Activated CD8-positive, alpha-beta T cell treated with anti-CD3 and anti-CD28 coated beads for 36 hours (primary cell): ENCODE measurements at regions not wholly inside any gene's neighbourhood (a gene's known extent, or its start where the extent isn't known, plus 50 kb on each side); places are given as distances from the start of the nearest gene placed in this dataset.

Experiments
- ATAC-seq: fragments of 200-7000 bp; cut with Tn5 transposase; one replicate; pipeline ENCODE4 v1.10.0; 2021; ENCODE audit warnings: mild to moderate bottlenecking, moderate library complexity
- CTCF ChIA-PET: fragments of 350-600 bp; sonication (Branson Sonifier 250); formaldehyde crosslinking; loops from one replicate; lab custom pipeline; 2021; ENCODE audit warnings: antibody characterized with exemption; lab: Charles Lee
- POLR2A ChIA-PET: fragments of 350-600 bp; sonication (Branson Sonifier 250); formaldehyde crosslinking; loops from one replicate; lab custom pipeline; 2021; ENCODE audit warnings: antibody characterized with exemption; lab: Charles Lee
- DNase-seq: peaks from one replicate; pipeline ENCODE4 v3.0.0-alpha.2; 2020
- H3K27ac Mint-ChIP-seq: one replicate; pipeline ENCODE4 v1.8.0; 2021; ENCODE audit warnings: mild to moderate bottlenecking, mixed read lengths
- H3K27me3 Mint-ChIP-seq: one replicate; pipeline ENCODE4 v1.8.0; 2021; ENCODE audit warnings: mixed read lengths
- H3K36me3 Mint-ChIP-seq: one replicate; pipeline ENCODE4 v1.8.0; 2021; ENCODE audit warnings: low read depth, mixed read lengths
- H3K4me1 Mint-ChIP-seq: one replicate; pipeline ENCODE4 v1.8.0; 2021; ENCODE audit warnings: low read depth, mixed read lengths
- H3K4me3 Mint-ChIP-seq: one replicate; pipeline ENCODE4 v1.8.0; 2021; ENCODE audit warnings: mild to moderate bottlenecking, moderate library complexity, mixed read lengths
- H3K9me3 Mint-ChIP-seq: one replicate; pipeline ENCODE4 v1.8.0; 2021; ENCODE audit warnings: mixed read lengths
- CTCF ChIP-seq: fragments of 200-600 bp; IDR thresholded peaks from one replicate; pipeline ENCODE4 v1.8.0; 2022; ENCODE audit warnings: antibody characterized with exemption, mild to moderate bottlenecking
- intact Hi-C: fragments of 100-400 bp; cut with micrococcal nuclease; formaldehyde crosslinking; loops from one replicate; pipeline ENCODE4 v1.10.0; 2022

GRCh38 chr3:127107002-127107401, 85.9 kb upstream of the PRR23E start:
- Mint-ChIP-seq H3K27ac (no peak overlapping the region), H3K4me1 (no peaks in the 10 kb centered on the region), H3K27me3 (no peaks in the 10 kb centered on the region), H3K9me3 (peaks cover 3% of the 10 kb centered on the region), H3K36me3 (no peaks in the 10 kb centered on the region), H3K4me3 (no peak overlapping the region)
- ATAC-seq (no peak), DNase-seq (no peak)
- CTCF ChIA-PET = no interaction called here
- POLR2A ChIA-PET = no interaction called here
- intact Hi-C loops = no loop called here
- no peak for TF ChIP-seq CTCF

GRCh38 chr3:127107491-127108375, 85.2 kb upstream of the PRR23E start:
- H3K9me3 Mint-ChIP-seq = peaks cover 8% of the 10 kb centered on the region
- intact Hi-C loops = no loop called here
- H3K4me1 Mint-ChIP-seq = no peaks in the 10 kb centered on the region
- no peak for DNase-seq
- no peak overlapping the region for H3K4me3 Mint-ChIP-seq
- H3K27ac Mint-ChIP-seq = no peak overlapping the region
- H3K27me3 Mint-ChIP-seq = no peaks in the 10 kb centered on the region
- ChIA-PET CTCF (no interaction called here), POLR2A (no interaction called here)
- TF ChIP-seq CTCF = no peak
- H3K36me3 Mint-ChIP-seq = no peaks in the 10 kb centered on the region
- no peak for ATAC-seq

- TF ChIP-seq CTCF = no peak
- H3K36me3 Mint-ChIP-seq = no peaks in the 10 kb centered on the region
- CTCF ChIA-PET = no interaction called here
- H3K4me1 Mint-ChIP-seq = no peaks in the 10 kb centered on the region
- H3K27ac Mint-ChIP-seq = no peak overlapping the region
- intact Hi-C loops = no loop called here
- ATAC-seq (no peak), DNase-seq (no peak)
- peaks cover 14% of the 10 kb centered on the region for H3K9me3 Mint-ChIP-seq
- no peak overlapping the region for H3K4me3 Mint-ChIP-seq
- H3K27me3 Mint-ChIP-seq = no peaks in the 10 kb centered on the region
- POLR2A ChIA-PET = no interaction called here
Observed at GRCh38 chr3:127108796-127109195, 84.1 kb upstream of the PRR23E start.

GRCh38 chr3:127110982-127111693, 81.8 kb upstream of the PRR23E start:
- Mint-ChIP-seq H3K9me3 (peaks cover 14% of the 10 kb centered on the region), H3K27me3 (no peaks in the 10 kb centered on the region), H3K4me1 (no peaks in the 10 kb centered on the region), H3K36me3 (no peaks in the 10 kb centered on the region), H3K27ac (no peak overlapping the region), H3K4me3 (no peak overlapping the region)
- TF ChIP-seq CTCF = no peak
- ChIA-PET POLR2A (no interaction called here), CTCF (no interaction called here)
- intact Hi-C loops = no loop called here
- ATAC-seq (no peak), DNase-seq (no peak)
